HK-2 (cell line): ENCODE measurements at regions not wholly inside any gene's neighbourhood (a gene's known extent, or its start where the extent isn't known, plus 50 kb on each side); places are given as distances from the start of the nearest gene placed in this dataset.

ENCODE experiments used
- DNase-seq: peaks from one replicate; pipeline ENCODE4 v3.0.0-alpha.2; 2018; ENCODE audit not compliant: unreplicated experiment

GRCh38 chr13:61486496-61486895 is 70.8 kb upstream of the PCDH20 start:
- no peak for DNase-seq

- DNase-seq: no peak
Observed at GRCh38 chr13:61485128-61485765, 69.6 kb upstream of the PCDH20 start.

DNA sequence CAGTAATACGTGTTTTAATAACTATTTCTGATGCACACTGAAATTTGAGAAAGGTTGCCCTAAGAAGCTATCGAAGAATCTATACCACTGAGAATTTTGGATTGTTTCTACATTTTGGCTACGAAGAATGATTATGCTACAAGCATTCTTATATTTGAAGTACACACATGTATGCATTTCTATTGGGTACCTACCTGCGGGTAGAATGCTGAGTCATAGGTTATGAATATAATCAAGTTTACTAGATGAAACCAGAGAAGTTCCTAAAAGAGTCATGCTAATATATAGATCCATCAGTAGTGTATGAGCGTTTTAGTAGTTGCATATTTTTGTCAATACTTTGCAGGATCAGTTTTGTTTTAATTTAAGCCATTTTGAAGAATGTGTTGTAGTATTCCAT is 62.0 kb upstream of the PCDH20 start:
- no peak for DNase-seq

DNA sequence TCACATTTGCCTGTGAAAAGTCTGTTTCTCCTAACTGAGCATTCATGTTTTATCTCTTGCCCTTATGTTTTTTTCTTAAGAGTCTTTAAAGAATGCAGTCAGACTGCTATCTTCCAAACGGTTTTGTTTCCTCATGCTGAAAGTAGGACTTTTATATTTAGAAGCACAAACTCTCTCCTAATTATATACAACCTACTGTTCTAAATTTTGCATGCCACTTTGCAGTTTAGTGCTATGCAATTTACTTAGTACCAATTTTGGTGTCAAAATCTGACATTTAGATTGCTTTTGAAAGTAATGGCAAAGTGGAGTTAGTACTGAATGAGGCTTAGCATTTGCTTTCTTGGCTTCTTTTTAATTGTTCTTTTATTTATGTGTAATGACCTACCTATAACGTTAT is 55.1 kb upstream of the PCDH20 start:
- DNase-seq: no peak

GRCh38 chr13:61466280-61466679 is 50.6 kb upstream of the PCDH20 start:
- no peak for DNase-seq
